ENCODE measurements at regions not wholly inside any gene's neighbourhood (a gene's known extent, or its start where the extent isn't known, plus 50 kb on each side); places are given as distances from the start of the nearest gene placed in this dataset.

GRCh38 chr10:113329121-113329596 is 223.7 kb upstream of the HABP2 start:
- TF ChIP-seq, protein P1, sequence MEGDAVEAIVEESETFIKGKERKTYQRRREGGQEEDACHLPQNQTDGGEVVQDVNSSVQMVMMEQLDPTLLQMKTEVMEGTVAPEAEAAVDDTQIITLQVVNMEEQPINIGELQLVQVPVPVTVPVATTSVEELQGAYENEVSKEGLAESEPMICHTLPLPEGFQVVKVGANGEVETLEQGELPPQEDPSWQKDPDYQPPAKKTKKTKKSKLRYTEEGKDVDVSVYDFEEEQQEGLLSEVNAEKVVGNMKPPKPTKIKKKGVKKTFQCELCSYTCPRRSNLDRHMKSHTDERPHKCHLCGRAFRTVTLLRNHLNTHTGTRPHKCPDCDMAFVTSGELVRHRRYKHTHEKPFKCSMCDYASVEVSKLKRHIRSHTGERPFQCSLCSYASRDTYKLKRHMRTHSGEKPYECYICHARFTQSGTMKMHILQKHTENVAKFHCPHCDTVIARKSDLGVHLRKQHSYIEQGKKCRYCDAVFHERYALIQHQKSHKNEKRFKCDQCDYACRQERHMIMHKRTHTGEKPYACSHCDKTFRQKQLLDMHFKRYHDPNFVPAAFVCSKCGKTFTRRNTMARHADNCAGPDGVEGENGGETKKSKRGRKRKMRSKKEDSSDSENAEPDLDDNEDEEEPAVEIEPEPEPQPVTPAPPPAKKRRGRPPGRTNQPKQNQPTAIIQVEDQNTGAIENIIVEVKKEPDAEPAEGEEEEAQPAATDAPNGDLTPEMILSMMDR (conservative IDR thresholded peaks at IDR 0.05; ENCODE audit: low read depth, low read length), result no peak
- no peak for TF ChIP-seq EZH2 (IDR thresholded peaks at IDR 0.05; ENCODE audit: borderline replicate concordance, low read depth, low read length, poor library complexity, severe bottlenecking)
